Neural crest cell (in vitro differentiated cells): ENCODE measurements at regions not wholly inside any gene's neighbourhood (a gene's known extent, or its start where the extent isn't known, plus 50 kb on each side); places are given as distances from the start of the nearest gene placed in this dataset.

Source experiments
- DNase-seq: peaks from one replicate; pipeline ENCODE4 v3.0.0; 2021; ENCODE audit warnings: low read depth, mixed read lengths, low spot score
- H3K27ac Mint-ChIP-seq: one replicate; pipeline ENCODE4 v1.8.0; 2021; ENCODE audit warnings: mild to moderate bottlenecking, mixed read lengths; ENCODE audit not compliant: unreplicated experiment
- H3K27me3 Mint-ChIP-seq: 2 replicates; pipeline ENCODE4 v1.8.0; 2021; ENCODE audit warnings: low read depth, mild to moderate bottlenecking, mixed read lengths
- H3K36me3 Mint-ChIP-seq: 2 replicates; pipeline ENCODE4 v1.8.0; 2021; ENCODE audit warnings: low read depth, mild to moderate bottlenecking, mixed read lengths
- H3K4me1 Mint-ChIP-seq: 2 replicates; pipeline ENCODE4 v1.8.0; 2021; ENCODE audit warnings: mixed read lengths
- H3K4me3 Mint-ChIP-seq: one replicate; pipeline ENCODE4 v1.8.0; 2021; ENCODE audit warnings: mild to moderate bottlenecking, mixed read lengths
- H3K9me3 Mint-ChIP-seq: 2 replicates; pipeline ENCODE4 v1.8.0; 2021; ENCODE audit warnings: mixed read lengths
- CTCF ChIP-seq: fragments of 200-600 bp; sonication (generic); conservative IDR thresholded peaks from 2 replicates; pipeline ENCODE4 v1.5.0; 2021; ENCODE audit warnings: antibody characterized with exemption, mild to moderate bottlenecking

DNA sequence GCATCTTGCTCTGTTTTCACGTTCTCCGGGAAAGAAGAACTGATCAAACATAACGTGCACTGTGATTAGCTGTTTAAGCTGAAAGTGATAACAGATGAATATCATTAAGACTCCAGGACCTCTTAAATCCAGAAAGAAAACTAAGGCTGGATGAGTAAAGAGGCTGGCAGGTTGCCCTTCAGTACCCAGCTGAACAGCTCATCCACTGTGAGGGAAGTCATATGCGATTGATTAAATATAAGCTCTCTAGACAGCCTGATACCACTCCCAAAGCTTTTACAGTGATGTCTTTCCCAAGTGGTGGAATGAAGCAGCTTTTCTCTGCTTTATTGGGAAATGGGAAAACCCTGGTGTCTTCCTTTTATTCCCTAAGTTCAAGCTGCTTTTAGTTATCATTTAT lies 116.9 kb downstream of the EFNB2 start:
- H3K36me3 Mint-ChIP-seq, result no peaks in the 10 kb centered on the region
- H3K9me3 Mint-ChIP-seq, result no peaks in the 10 kb centered on the region
- peaks cover 40% of the 10 kb centered on the region for H3K4me1 Mint-ChIP-seq
- no peak overlapping the region for H3K27ac Mint-ChIP-seq
- no peaks in the 10 kb centered on the region for H3K27me3 Mint-ChIP-seq
- no peak overlapping the region for H3K4me3 Mint-ChIP-seq
- no peak for TF ChIP-seq CTCF
- no peak for DNase-seq

- DNase-seq, result no peak
- Mint-ChIP-seq H3K27ac (no peak overlapping the region), H3K4me1 (peaks cover 31% of the 10 kb centered on the region), H3K4me3 (no peak overlapping the region), H3K36me3 (no peaks in the 10 kb centered on the region), H3K27me3 (no peaks in the 10 kb centered on the region), H3K9me3 (no peaks in the 10 kb centered on the region)
- no peak for TF ChIP-seq CTCF
These were observed 117.9 kb downstream of the EFNB2 start for GRCh38 chr13:106417467-106418110.

DNA sequence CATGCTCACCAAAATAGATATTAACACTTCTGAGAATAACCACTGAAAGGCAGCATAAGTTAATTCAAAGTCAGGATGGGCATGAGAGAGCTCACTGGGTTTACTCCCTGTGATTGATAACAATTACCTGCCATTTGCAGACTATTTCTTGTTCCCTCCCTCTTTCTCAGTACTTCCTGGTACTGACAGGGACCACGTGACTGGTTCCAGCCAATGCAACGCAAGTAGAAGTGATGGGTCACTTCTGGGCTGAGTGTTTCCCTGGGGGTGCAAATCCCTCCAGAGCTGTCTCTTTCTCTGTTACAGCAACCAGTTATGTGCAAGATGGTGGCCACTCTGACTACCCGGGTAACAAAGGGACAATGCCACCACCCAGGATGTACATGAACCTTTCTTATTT lies 118.8 kb downstream of the EFNB2 start:
- no peak overlapping the region for H3K4me3 Mint-ChIP-seq
- H3K4me1 Mint-ChIP-seq, result peaks cover 27% of the 10 kb centered on the region
- H3K27me3 Mint-ChIP-seq, result no peaks in the 10 kb centered on the region
- no peaks in the 10 kb centered on the region for H3K36me3 Mint-ChIP-seq
- H3K9me3 Mint-ChIP-seq, result no peaks in the 10 kb centered on the region
- no peak for TF ChIP-seq CTCF
- no peak for DNase-seq
- no peak overlapping the region for H3K27ac Mint-ChIP-seq

- Mint-ChIP-seq H3K4me1 (peaks cover 27% of the 10 kb centered on the region), H3K27ac (no peak overlapping the region), H3K9me3 (no peaks in the 10 kb centered on the region), H3K4me3 (no peak overlapping the region), H3K27me3 (no peaks in the 10 kb centered on the region), H3K36me3 (no peaks in the 10 kb centered on the region)
- DNase-seq, result no peak
- no peak for TF ChIP-seq CTCF
These were observed 119.5 kb downstream of the EFNB2 start for GRCh38 chr13:106415971-106416370.

GRCh38 chr13:106415442-106415841 lies 120.0 kb downstream of the EFNB2 start:
- Mint-ChIP-seq H3K4me3 (no peak overlapping the region), H3K27ac (no peak overlapping the region), H3K4me1 (peaks cover 27% of the 10 kb centered on the region), H3K9me3 (no peaks in the 10 kb centered on the region), H3K27me3 (no peaks in the 10 kb centered on the region), H3K36me3 (no peaks in the 10 kb centered on the region)
- TF ChIP-seq CTCF, result no peak
- DNase-seq, result no peak
